ENCODE measurements at regions not wholly inside any gene's neighbourhood (a gene's known extent, or its start where the extent isn't known, plus 50 kb on each side); places are given as distances from the start of the nearest gene placed in this dataset.

GRCh38 chr4:11495818-11496217 is 67.1 kb upstream of the HS3ST1 start:
- DNase-seq, result no peak

DNA sequence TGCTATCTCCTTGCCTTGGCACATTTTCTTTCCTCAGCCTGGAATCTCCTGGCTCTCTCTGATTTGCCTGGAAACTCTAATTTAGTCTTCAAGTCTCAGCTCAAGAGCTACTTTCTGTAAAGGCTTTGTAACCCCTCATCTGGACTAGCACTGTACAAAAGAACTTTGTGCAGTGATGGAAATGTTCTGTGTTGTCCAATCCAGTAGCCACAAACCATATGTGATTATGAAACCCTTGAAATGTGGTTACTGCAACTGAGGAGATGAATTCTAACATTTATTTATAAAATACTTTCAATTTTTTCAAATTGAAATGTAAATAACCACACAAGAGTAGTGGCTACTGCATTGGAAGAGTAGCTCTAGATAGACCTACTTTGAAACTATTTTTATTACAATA is 66.6 kb upstream of the HS3ST1 start:
- DNase-seq, result no peak

- DNase-seq, result no peak
Measured at GRCh38 chr4:11494232-11494631, 65.5 kb upstream of the HS3ST1 start.

GRCh38 chr4:11489453-11490083 is 60.9 kb upstream of the HS3ST1 start:
- DNase-seq, result no peak

- DNase-seq, result no peak
Measured at GRCh38 chr4:11488657-11489452, 60.2 kb upstream of the HS3ST1 start.

DNA sequence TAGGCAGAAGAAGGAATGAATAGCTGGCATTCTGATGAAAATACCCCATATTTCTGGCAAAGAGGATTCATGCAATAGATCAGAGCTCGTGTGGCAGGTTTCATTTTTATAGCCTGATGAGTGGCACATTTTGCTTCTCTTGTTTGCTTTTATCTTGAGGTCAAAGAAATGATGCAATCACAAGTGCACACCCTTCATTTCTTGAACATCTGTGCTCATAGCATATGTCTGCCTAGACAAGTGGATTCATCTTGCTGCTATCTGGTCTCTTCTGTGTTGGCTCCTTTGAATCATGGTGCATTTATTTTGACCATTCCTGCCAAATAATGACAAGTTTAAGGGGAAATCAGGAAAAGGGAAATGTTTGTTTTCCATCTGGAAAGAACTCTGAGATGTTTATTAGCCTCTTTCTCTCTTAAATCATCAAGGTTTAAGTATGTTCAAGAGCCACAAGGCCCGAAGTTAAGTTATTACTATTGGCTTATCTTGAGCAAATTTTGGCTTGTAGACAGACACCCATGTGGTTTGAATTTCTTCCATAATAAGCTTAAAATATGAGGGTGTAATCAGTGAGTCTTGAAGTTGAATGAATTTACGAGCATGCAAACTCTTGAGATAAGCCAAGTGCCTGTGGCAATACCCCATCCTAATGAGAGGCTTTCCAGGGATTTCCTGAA is 59.3 kb upstream of the HS3ST1 start:
- no peak for DNase-seq

DNA sequence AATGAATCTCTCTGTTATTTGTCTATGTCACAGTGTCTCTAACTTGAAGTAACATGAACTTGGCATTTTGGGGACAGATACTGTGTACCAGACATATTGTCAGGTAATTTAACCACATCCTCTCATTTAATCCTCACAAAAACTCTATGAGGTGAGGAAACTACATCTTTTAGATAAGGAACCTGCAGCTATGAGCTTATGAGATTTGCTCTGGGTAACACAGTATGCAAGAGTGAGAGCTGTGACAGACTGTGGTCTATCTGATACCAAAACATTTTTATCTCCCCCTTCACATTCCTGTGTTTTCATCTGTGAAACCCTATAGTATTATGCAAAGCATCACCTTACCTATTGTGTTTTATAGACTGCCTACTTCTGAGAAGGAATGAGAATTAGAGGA is 58.4 kb upstream of the HS3ST1 start:
- no peak for DNase-seq

- DNase-seq, result no peak
Measured at GRCh38 chr4:11485926-11486325, 57.2 kb upstream of the HS3ST1 start.

GRCh38 chr4:11484531-11484930 is 55.8 kb upstream of the HS3ST1 start:
- no peak for DNase-seq

DNA sequence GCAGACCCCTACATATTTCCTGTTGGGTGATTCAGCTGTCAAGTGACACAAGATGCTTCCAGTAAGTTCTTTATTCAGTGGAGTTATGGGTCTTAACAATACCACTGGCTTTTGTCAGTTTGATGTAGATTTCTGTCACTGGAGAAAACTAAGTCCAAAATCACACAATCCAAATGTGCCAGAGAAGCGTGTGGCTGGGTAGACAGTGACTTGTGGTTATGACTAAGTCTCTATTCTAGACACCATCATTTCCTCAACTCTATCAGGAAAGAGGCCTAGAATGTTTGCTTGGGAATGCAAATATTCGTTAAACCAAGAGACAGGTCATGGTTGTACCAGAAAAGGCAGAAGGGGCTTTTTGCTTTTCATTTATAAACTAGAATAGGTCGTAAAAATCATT is 54.4 kb upstream of the HS3ST1 start:
- no peak for DNase-seq

DNA sequence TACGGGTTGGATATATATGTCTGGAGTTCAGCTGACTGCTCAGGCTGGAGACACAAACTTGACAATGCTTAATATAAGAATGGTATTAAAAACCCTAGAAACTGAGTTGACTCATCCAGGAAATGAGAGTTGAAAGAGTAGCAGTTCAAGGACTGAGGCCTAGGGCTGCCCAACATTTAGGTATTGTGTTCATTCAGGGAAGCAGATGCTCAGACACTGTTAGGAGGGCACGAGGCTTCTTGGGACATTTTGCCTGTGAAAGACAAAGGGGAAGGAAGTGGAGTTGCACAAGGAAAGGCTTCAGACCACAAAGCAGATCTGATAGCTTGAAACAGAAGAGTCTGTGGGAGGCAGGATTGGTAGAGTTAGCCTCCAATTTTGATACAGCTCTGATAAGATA is 52.0 kb upstream of the HS3ST1 start:
- no peak for DNase-seq

Data from activated naive CD4-positive, alpha-beta T cell treated with anti-CD3 and anti-CD28 coated beads, Interleukin-2, amount 50 U/mL, for 16 hours (primary cell).